ENCODE measurements at regions not wholly inside any gene's neighbourhood (a gene's known extent, or its start where the extent isn't known, plus 50 kb on each side); places are given as distances from the start of the nearest gene placed in this dataset.
A peak's percentile ranks its signal among the peaks of the same experiment; 100 is the strongest.

DNA sequence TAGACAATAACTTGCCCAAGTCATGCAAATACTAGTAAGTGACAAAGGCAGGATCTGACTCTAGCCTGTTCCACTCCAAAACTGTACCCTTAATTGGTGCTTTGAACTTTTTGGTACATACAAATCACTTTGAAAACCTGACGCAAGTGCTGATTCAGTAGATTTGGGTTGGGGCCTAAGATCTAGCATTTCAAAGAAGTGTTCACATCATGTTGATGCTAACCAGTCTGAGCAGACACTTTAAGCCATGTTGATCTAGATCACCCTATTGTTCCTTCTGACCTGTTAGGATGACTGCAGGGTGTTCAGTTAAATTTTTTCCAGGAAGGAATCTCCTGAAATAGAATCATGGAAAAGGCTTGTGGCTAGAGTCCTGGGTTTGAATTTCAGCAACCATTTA, 57.7 kb upstream of the CPEB4 start (continued):
- peak; percentile 42 for TF ChIP-seq MAFG (tag; conservative IDR thresholded peaks at IDR 0.05)
- no peak for TF ChIP-seq MYC (IDR thresholded peaks at IDR 0.05; ENCODE audit: low read depth, low read length)
- TF ChIP-seq MYC (CRISPR knock-in tag; IDR thresholded peaks at IDR 0.05; ENCODE audit: borderline replicate concordance, low read depth) = no peak
- TF ChIP-seq SPI1 (IDR thresholded peaks at IDR 0.05; ENCODE audit: borderline replicate concordance, low read depth, low read length) = no peak
- no peak for TF ChIP-seq NCOA1 (IDR thresholded peaks at IDR 0.05; ENCODE audit: low read depth)
- no peak for TF ChIP-seq ZNF134 (CRISPR knock-in tag; conservative IDR thresholded peaks at IDR 0.05)
- no peak for TF ChIP-seq ZC3H11A (IDR thresholded peaks at IDR 0.05; ENCODE audit: low read depth, low read length)
- no peak for TF ChIP-seq PCBP1 (IDR thresholded peaks at IDR 0.05; ENCODE audit: low read depth, low read length, poor library complexity, severe bottlenecking)
- TF ChIP-seq PHB (CRISPR knock-in tag; IDR thresholded peaks at IDR 0.05) = no peak
- no peak for TF ChIP-seq ZBTB1 (CRISPR knock-in tag; IDR thresholded peaks at IDR 0.05; ENCODE audit: borderline replicate concordance, low read depth)
- TF ChIP-seq RAD21 (CRISPR knock-in tag; conservative IDR thresholded peaks at IDR 0.05 in 1 of 2, IDR thresholded peaks at IDR 0.05 in 1 of 2) = no peak
- TF ChIP-seq SRSF7 (optimal IDR thresholded peaks at IDR 0.05; ENCODE audit: low read depth, low read length) = no peak
- TF ChIP-seq ZNF316 (IDR thresholded peaks at IDR 0.05) = peak; percentile 82
- TF ChIP-seq, protein P1, sequence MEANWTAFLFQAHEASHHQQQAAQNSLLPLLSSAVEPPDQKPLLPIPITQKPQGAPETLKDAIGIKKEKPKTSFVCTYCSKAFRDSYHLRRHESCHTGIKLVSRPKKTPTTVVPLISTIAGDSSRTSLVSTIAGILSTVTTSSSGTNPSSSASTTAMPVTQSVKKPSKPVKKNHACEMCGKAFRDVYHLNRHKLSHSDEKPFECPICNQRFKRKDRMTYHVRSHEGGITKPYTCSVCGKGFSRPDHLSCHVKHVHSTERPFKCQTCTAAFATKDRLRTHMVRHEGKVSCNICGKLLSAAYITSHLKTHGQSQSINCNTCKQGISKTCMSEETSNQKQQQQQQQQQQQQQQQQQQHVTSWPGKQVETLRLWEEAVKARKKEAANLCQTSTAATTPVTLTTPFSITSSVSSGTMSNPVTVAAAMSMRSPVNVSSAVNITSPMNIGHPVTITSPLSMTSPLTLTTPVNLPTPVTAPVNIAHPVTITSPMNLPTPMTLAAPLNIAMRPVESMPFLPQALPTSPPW (CRISPR knock-in tag; IDR thresholded peaks at IDR 0.05) = no peak
- TF ChIP-seq SREBF2 (CRISPR knock-in tag; IDR thresholded peaks at IDR 0.05) = no peak
- TF ChIP-seq, protein P2, sequence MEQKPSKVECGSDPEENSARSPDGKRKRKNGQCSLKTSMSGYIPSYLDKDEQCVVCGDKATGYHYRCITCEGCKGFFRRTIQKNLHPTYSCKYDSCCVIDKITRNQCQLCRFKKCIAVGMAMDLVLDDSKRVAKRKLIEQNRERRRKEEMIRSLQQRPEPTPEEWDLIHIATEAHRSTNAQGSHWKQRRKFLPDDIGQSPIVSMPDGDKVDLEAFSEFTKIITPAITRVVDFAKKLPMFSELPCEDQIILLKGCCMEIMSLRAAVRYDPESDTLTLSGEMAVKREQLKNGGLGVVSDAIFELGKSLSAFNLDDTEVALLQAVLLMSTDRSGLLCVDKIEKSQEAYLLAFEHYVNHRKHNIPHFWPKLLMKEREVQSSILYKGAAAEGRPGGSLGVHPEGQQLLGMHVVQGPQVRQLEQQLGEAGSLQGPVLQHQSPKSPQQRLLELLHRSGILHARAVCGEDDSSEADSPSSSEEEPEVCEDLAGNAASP (IDR thresholded peaks at IDR 0.05) = no peak
- TF ChIP-seq ZNF253 (CRISPR knock-in tag; conservative IDR thresholded peaks at IDR 0.05) = no peak
- no peak for TF ChIP-seq ZNF57 (CRISPR knock-in tag; IDR thresholded peaks at IDR 0.05)
- TF ChIP-seq THRAP3 (IDR thresholded peaks at IDR 0.05; ENCODE audit: borderline replicate concordance) = no peak

All from K562 (cell line).